WTC11 (cell line): ENCODE measurements at regions not wholly inside any gene's neighbourhood (a gene's known extent, or its start where the extent isn't known, plus 50 kb on each side); places are given as distances from the start of the nearest gene placed in this dataset.
"Not testable (repeated sequence)": the region's sequence is repeated elsewhere in the genome, so short reads cannot be mapped to it uniquely, and the experiment has no call there.

ENCODE experiments used
- ATAC-seq: fragments of 200-7000 bp; cut with Tn5 transposase; 2 replicates; pipeline ENCODE4 v1.10.0; 2021; ENCODE audit warnings: mild to moderate bottlenecking, moderate library complexity
- CTCF ChIA-PET: fragments of 300-600 bp; sonication (Branson Sonifier 250); formaldehyde crosslinking; loops from one replicate; lab custom pipeline; 2021; ENCODE audit warnings: antibody characterized with exemption; lab: Charles Lee
- POLR2A ChIA-PET: fragments of 350-600 bp; sonication (Branson Sonifier 250); formaldehyde crosslinking; loops from one replicate; lab custom pipeline; 2021; ENCODE audit warnings: antibody characterized with exemption; lab: Charles Lee
- DNase-seq: peaks from one replicate; pipeline ENCODE4 v3.0.0; 2021; ENCODE audit warnings: low spot score
- H3K27ac Mint-ChIP-seq: 2 replicates; pipeline ENCODE4 v1.8.0; 2021; ENCODE audit warnings: mixed read lengths
- H3K27me3 Mint-ChIP-seq: 2 replicates; pipeline ENCODE4 v1.8.0; 2021; ENCODE audit warnings: low read depth, mild to moderate bottlenecking, moderate library complexity, mixed read lengths
- H3K36me3 Mint-ChIP-seq: 2 replicates; pipeline ENCODE4 v1.8.0; 2021; ENCODE audit warnings: mixed read lengths
- H3K4me1 Mint-ChIP-seq: 2 replicates; pipeline ENCODE4 v1.8.0; 2022; ENCODE audit warnings: mixed read lengths
- H3K4me3 Mint-ChIP-seq: 2 replicates; pipeline ENCODE4 v1.8.0; 2021; ENCODE audit warnings: mild to moderate bottlenecking, moderate library complexity, mixed read lengths
- H3K9me3 Mint-ChIP-seq: 2 replicates; pipeline ENCODE4 v1.8.0; 2021; ENCODE audit warnings: mixed read lengths
- AFF4 ChIP-seq: sonication (generic); formaldehyde crosslinking; IDR thresholded peaks from 2 replicates; pipeline ENCODE4 v1.8.1; 2023; ENCODE audit warnings: mild to moderate bottlenecking, missing genetic modification reagents, borderline replicate concordance
- ATF2 ChIP-seq: sonication (generic); formaldehyde crosslinking; IDR thresholded peaks from 2 replicates; pipeline ENCODE4 v1.8.1; 2022; ENCODE audit warnings: low read depth, missing genetic modification reagents, borderline replicate concordance
- CBFB ChIP-seq: sonication (generic); formaldehyde crosslinking; IDR thresholded peaks from 2 replicates; pipeline ENCODE4 v1.8.1; 2022; ENCODE audit warnings: mild to moderate bottlenecking, low read depth, missing genetic modification reagents
- E2F1 ChIP-seq: sonication (generic); formaldehyde crosslinking; IDR thresholded peaks from 2 replicates; pipeline ENCODE4 v1.8.0; 2022; ENCODE audit warnings: mild to moderate bottlenecking, missing genetic modification reagents
- GABPB1 ChIP-seq: sonication (generic); formaldehyde crosslinking; IDR thresholded peaks from 2 replicates; pipeline ENCODE4 v1.8.1; 2023; ENCODE audit warnings: mild to moderate bottlenecking, missing genetic modification reagents
- HMGA2 ChIP-seq: fragments of 250-450 bp; sonication (Bioruptor Pico); IDR thresholded peaks from 2 replicates; pipeline ENCODE4 v1.4.0; 2021; ENCODE audit warnings: mild to moderate bottlenecking, moderate library complexity
- HMGXB4 ChIP-seq: sonication (generic); formaldehyde crosslinking; IDR thresholded peaks from 2 replicates; pipeline ENCODE4 v1.8.1; 2023; ENCODE audit warnings: mild to moderate bottlenecking, moderate library complexity, missing genetic modification reagents
- IRF1 ChIP-seq: sonication (generic); formaldehyde crosslinking; IDR thresholded peaks from 2 replicates; pipeline ENCODE4 v1.8.0; 2023; ENCODE audit warnings: missing genetic modification reagents
- IRF2 ChIP-seq: sonication (generic); formaldehyde crosslinking; IDR thresholded peaks from 2 replicates; pipeline ENCODE4 v1.8.0; 2022; ENCODE audit warnings: low read depth, missing genetic modification reagents, borderline replicate concordance
- NFYB ChIP-seq: sonication (generic); formaldehyde crosslinking; conservative IDR thresholded peaks from 2 replicates; pipeline ENCODE4 v1.8.0; 2022; ENCODE audit warnings: low read depth, missing genetic modification reagents
- NR3C1 ChIP-seq: sonication (generic); formaldehyde crosslinking; conservative IDR thresholded peaks from 2 replicates; pipeline ENCODE4 v1.8.1; 2023; ENCODE audit warnings: low read depth, mild to moderate bottlenecking, missing genetic modification reagents
- SMAD3 ChIP-seq: sonication (generic); formaldehyde crosslinking; IDR thresholded peaks from 2 replicates; pipeline ENCODE4 v1.8.0; 2022; ENCODE audit warnings: missing genetic modification reagents, mild to moderate bottlenecking, borderline replicate concordance
- SP1 ChIP-seq: sonication (generic); formaldehyde crosslinking; conservative IDR thresholded peaks from 2 replicates; pipeline ENCODE4 v1.8.1; 2022; ENCODE audit warnings: missing genetic modification reagents
- ZBTB21 ChIP-seq: sonication (generic); formaldehyde crosslinking; IDR thresholded peaks from 2 replicates; pipeline ENCODE4 v1.8.1; 2023; ENCODE audit warnings: mild to moderate bottlenecking, missing genetic modification reagents, borderline replicate concordance
- ZNF138 ChIP-seq: sonication (generic); formaldehyde crosslinking; conservative IDR thresholded peaks from 2 replicates; pipeline ENCODE4 v1.8.1; 2022; ENCODE audit warnings: mild to moderate bottlenecking, moderate library complexity, missing genetic modification reagents
- ZNF423 ChIP-seq: fragments of 250-450 bp; sonication (Bioruptor Pico); IDR thresholded peaks from 2 replicates; pipeline ENCODE4 v2.1.2; 2022; ENCODE audit warnings: mild to moderate bottlenecking, moderate library complexity
- ZNF512 ChIP-seq: sonication (generic); formaldehyde crosslinking; IDR thresholded peaks from 2 replicates; pipeline ENCODE4 v1.8.1; 2022; ENCODE audit warnings: missing genetic modification reagents, borderline replicate concordance

GRCh38 chr2:208916881-208917280 is 507.0 kb upstream of the MAP2 start (continued):
- TF ChIP-seq IRF1 (CRISPR knock-in tag) (no peak), E2F1 (no peak), HMGXB4 (CRISPR knock-in tag) (no peak), NR3C1 (CRISPR knock-in tag) (no peak), ATF2 (CRISPR knock-in tag) (no peak)

GRCh38 chr2:208921358-208921757 is 502.5 kb upstream of the MAP2 start:
- H3K36me3 Mint-ChIP-seq, DNase-seq, H3K4me1 Mint-ChIP-seq, ATAC-seq, CTCF ChIA-PET, POLR2A ChIA-PET, H3K4me3 Mint-ChIP-seq, H3K27ac Mint-ChIP-seq, H3K27me3 Mint-ChIP-seq: not testable (repeated sequence)
- peaks cover 12% of the 10 kb centered on the region for H3K9me3 Mint-ChIP-seq

GRCh38 chr2:208927867-208928266 is 496.0 kb upstream of the MAP2 start:
- Mint-ChIP-seq H3K9me3 (no peaks in the 10 kb centered on the region; the same call in 1 of the 2 replicates), H3K4me3 (no peak overlapping the region), H3K27me3 (no peaks in the 10 kb centered on the region), H3K27ac (no peak overlapping the region), H3K4me1 (no peaks in the 10 kb centered on the region), H3K36me3 (no peaks in the 10 kb centered on the region)
- DNase-seq, result no peak
- POLR2A ChIA-PET, result no interaction called here
- CTCF ChIA-PET, result no interaction called here
- ATAC-seq, result no peak
- no peak for TF ChIP-seq ZNF138 (CRISPR knock-in tag)
- TF ChIP-seq ZNF423, result no peak
- TF ChIP-seq CBFB (CRISPR knock-in tag), result no peak
- TF ChIP-seq IRF2 (CRISPR knock-in tag), result no peak
- no peak for TF ChIP-seq ZBTB21
- TF ChIP-seq E2F1, result no peak
- TF ChIP-seq IRF1 (CRISPR knock-in tag), result no peak
- no peak for TF ChIP-seq NFYB (CRISPR knock-in tag)
- TF ChIP-seq AFF4 (CRISPR knock-in tag), result no peak
- TF ChIP-seq GABPB1 (CRISPR knock-in tag), result no peak
- TF ChIP-seq ZNF512, result no peak
- no peak for TF ChIP-seq SP1 (CRISPR knock-in tag)
- no peak for TF ChIP-seq HMGA2
- no peak for TF ChIP-seq SMAD3 (CRISPR knock-in tag)
